Astrocyte (in vitro differentiated cells and primary cell): ENCODE measurements at regions not wholly inside any gene's neighbourhood (a gene's known extent, or its start where the extent isn't known, plus 50 kb on each side); places are given as distances from the start of the nearest gene placed in this dataset.
"Not testable (repeated sequence)": the region's sequence is repeated elsewhere in the genome, so short reads cannot be mapped to it uniquely, and the experiment has no call there.

Experiments used
- DNase-seq: peaks from one replicate; pipeline ENCODE4 v3.0.0-alpha.2; 2010; ENCODE audit warnings: low read depth
- FAIRE-seq: peaks from 2 replicates; lab custom pipeline; 2011; peaks lifted over from hg19 to GRCh38; lab: Jason Lieb, UNC
- H2AFZ ChIP-seq: 2 replicates; pipeline ENCODE4 v1.6.0; 2012; ENCODE audit warnings: low read depth, low read length, inconsistent platforms
- H3K27ac ChIP-seq: 2 replicates; pipeline ENCODE4 v1.5.1; 2011; ENCODE audit warnings: low read depth, low read length, inconsistent platforms
- H3K27me3 ChIP-seq: 2 replicates; pipeline ENCODE4 v1.6.0; 2011; ENCODE audit warnings: low read length, inconsistent platforms; ENCODE audit not compliant: insufficient read depth
- H3K36me3 ChIP-seq: 2 replicates; pipeline ENCODE4 v1.5.1; 2011; ENCODE audit warnings: low read length, inconsistent platforms; ENCODE audit not compliant: insufficient read depth
- H3K4me1 ChIP-seq: 2 replicates; pipeline ENCODE4 v1.5.1; 2011; ENCODE audit warnings: low read length, inconsistent platforms; ENCODE audit not compliant: insufficient read depth
- H3K4me2 ChIP-seq: 2 replicates; pipeline ENCODE4 v1.6.0; 2012; ENCODE audit warnings: low read length, inconsistent platforms
- H3K4me3 ChIP-seq: 2 replicates; pipeline ENCODE4 v1.5.1; 2011; ENCODE audit warnings: low read depth, mild to moderate bottlenecking, low read length, inconsistent platforms; ENCODE audit not compliant: insufficient read depth
- H3K79me2 ChIP-seq: 2 replicates; pipeline ENCODE4 v1.6.0; 2012; ENCODE audit warnings: mild to moderate bottlenecking, low read length, inconsistent platforms; ENCODE audit not compliant: insufficient read depth
- H3K9ac ChIP-seq: 2 replicates; pipeline ENCODE4 v1.6.0; 2012; ENCODE audit warnings: mild to moderate bottlenecking, low read length, inconsistent platforms
- H3K9me3 ChIP-seq: 2 replicates; pipeline ENCODE4 v1.5.1; 2012; ENCODE audit warnings: low read depth, mild to moderate bottlenecking, low read length, inconsistent platforms; ENCODE audit not compliant: insufficient read depth
- H4K20me1 ChIP-seq: 2 replicates; pipeline ENCODE4 v1.6.0; 2012; ENCODE audit warnings: low read length, inconsistent platforms; ENCODE audit not compliant: insufficient read depth
- H3K27ac Mint-ChIP-seq: one replicate; pipeline ENCODE4 v1.8.0; 2021; ENCODE audit warnings: mild to moderate bottlenecking, mixed read lengths; ENCODE audit not compliant: unreplicated experiment
- H3K27me3 Mint-ChIP-seq: one replicate; pipeline ENCODE4 v1.8.0; 2021; ENCODE audit warnings: low read depth, mixed read lengths; ENCODE audit not compliant: unreplicated experiment
- H3K36me3 Mint-ChIP-seq: one replicate; pipeline ENCODE4 v1.8.0; 2021; ENCODE audit warnings: low read depth, mixed read lengths; ENCODE audit not compliant: unreplicated experiment
- H3K4me1 Mint-ChIP-seq: one replicate; pipeline ENCODE4 v1.8.0; 2021; ENCODE audit warnings: low read depth, mixed read lengths; ENCODE audit not compliant: unreplicated experiment
- H3K4me3 Mint-ChIP-seq: one replicate; pipeline ENCODE4 v1.8.0; 2021; ENCODE audit warnings: mild to moderate bottlenecking, moderate library complexity, mixed read lengths; ENCODE audit not compliant: unreplicated experiment
- H3K9me3 Mint-ChIP-seq: one replicate; pipeline ENCODE4 v1.8.0; 2021; ENCODE audit warnings: mild to moderate bottlenecking, mixed read lengths; ENCODE audit not compliant: unreplicated experiment

DNA sequence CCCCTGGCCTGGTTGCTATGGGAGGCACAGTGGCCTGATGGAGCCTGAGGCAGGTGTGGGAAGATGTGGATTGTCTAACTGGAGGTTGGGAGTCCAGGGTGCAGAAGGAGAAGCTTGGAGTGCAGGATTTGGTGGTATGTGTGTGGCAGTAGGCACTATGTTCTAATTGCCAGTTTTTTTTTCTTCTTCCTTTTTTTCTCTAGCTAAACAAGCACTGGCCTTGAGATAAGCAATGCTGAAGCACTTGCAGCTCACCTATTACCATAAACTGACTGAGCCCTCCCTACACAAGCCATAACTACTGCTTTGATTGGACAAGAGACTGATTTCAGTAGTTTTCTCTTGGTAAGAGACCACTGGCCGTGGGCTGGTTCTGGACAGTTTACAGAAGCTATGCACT is 123.6 kb downstream of the PPIAL4A start:
- H3K9me3 Mint-ChIP-seq, H3K4me3 Mint-ChIP-seq, H3K36me3 Mint-ChIP-seq, H2AFZ ChIP-seq, H3K79me2 ChIP-seq, H3K9ac ChIP-seq, H3K9me3 ChIP-seq, H3K4me1 ChIP-seq, H4K20me1 ChIP-seq, H3K27me3 ChIP-seq, DNase-seq, H3K4me2 ChIP-seq, H3K4me3 ChIP-seq, H3K27ac Mint-ChIP-seq, H3K4me1 Mint-ChIP-seq, H3K27ac ChIP-seq, H3K36me3 ChIP-seq, FAIRE-seq: not testable (repeated sequence)
- H3K27me3 Mint-ChIP-seq: peaks cover 19% of the 10 kb centered on the region

DNA sequence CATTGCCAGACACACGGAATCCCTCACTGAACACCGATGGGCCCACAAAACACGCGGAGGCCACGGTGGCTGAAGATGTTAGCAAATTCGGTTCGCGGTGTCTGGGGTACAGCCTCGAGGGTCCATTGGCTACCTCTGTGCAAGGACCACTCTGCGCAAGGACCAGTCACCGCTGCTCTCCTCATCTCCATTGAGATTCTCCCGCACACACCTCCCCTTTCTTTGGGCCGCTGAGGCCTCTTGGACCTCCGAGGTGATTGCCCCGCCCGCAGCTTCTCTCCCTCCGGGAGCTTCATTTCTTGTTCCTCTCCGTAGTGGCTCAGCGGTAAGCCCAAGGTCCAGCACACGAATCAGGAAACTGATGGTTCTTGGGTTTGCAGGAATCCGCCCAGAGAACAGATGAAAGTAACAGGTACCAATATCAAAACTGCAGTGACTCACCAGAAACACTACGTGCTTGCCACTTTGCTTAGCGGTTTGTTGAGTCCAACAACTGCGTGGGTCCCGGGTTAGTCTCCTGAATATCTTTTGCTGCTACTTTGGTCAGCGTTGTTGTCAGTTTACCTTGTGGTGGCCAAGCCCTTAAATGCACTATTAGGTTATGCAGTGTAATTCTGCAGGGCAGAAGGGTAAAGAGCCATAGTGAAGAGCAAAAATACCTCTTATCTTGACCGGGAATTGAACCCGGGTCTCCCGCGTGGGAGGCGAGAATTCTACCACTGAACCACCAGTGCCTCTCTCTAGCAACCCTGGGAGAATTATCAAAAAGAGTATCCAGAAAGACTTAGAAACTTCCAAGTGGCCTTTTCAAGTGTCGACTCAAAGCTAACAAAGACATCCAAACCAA is 126.8 kb downstream of the PPIAL4A start:
- H3K27me3 Mint-ChIP-seq, H3K79me2 ChIP-seq, H3K4me3 ChIP-seq, H3K27me3 ChIP-seq, H3K9me3 Mint-ChIP-seq, H3K4me1 Mint-ChIP-seq, H3K4me3 Mint-ChIP-seq, H4K20me1 ChIP-seq, H3K36me3 Mint-ChIP-seq, H3K4me2 ChIP-seq, H3K36me3 ChIP-seq, H3K4me1 ChIP-seq, H3K9me3 ChIP-seq, H3K27ac ChIP-seq, H3K9ac ChIP-seq, H2AFZ ChIP-seq, FAIRE-seq: not testable (repeated sequence)
- peak; percentile 63 for DNase-seq
- peak overlapping the region; percentile 66 for H3K27ac Mint-ChIP-seq

DNA sequence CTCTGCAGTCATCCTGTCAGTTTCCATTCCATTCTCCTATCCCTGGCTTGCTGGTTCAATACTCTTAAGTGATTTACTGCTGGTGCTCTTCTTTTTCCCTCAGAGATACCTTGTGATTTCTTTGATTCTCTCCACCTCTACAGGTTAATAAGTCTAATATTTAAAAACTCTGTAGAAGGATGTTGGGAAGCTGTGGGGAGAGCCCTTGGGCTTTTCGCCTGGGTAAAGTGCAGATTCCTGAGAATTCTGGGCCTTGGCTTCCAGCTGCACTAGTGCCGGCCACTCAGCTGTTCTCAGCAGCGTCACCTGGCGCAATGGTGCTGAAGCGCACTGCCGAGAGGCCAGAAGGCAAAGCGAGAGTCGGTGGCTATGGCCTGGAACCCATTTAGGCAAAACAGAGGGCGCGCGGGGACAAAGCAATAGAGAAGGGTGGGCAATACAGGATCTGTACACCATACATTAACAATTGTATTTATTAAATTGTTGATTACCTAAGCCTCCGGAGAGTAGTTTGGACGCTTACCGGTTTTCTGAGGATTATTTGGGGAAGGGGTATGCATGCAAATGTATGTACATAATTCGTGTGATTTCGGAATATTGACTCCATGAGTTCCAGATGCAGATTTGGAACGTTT is 130.3 kb downstream of the PPIAL4A start:
- H3K4me1 Mint-ChIP-seq, H3K36me3 Mint-ChIP-seq, FAIRE-seq, H3K4me1 ChIP-seq, DNase-seq, H3K27ac Mint-ChIP-seq, H3K4me2 ChIP-seq, H3K9me3 Mint-ChIP-seq, H3K4me3 Mint-ChIP-seq, H3K27me3 Mint-ChIP-seq, H3K9ac ChIP-seq, H3K79me2 ChIP-seq, H4K20me1 ChIP-seq, H2AFZ ChIP-seq, H3K27me3 ChIP-seq, H3K36me3 ChIP-seq, H3K4me3 ChIP-seq, H3K9me3 ChIP-seq, H3K27ac ChIP-seq: not testable (repeated sequence)

DNA sequence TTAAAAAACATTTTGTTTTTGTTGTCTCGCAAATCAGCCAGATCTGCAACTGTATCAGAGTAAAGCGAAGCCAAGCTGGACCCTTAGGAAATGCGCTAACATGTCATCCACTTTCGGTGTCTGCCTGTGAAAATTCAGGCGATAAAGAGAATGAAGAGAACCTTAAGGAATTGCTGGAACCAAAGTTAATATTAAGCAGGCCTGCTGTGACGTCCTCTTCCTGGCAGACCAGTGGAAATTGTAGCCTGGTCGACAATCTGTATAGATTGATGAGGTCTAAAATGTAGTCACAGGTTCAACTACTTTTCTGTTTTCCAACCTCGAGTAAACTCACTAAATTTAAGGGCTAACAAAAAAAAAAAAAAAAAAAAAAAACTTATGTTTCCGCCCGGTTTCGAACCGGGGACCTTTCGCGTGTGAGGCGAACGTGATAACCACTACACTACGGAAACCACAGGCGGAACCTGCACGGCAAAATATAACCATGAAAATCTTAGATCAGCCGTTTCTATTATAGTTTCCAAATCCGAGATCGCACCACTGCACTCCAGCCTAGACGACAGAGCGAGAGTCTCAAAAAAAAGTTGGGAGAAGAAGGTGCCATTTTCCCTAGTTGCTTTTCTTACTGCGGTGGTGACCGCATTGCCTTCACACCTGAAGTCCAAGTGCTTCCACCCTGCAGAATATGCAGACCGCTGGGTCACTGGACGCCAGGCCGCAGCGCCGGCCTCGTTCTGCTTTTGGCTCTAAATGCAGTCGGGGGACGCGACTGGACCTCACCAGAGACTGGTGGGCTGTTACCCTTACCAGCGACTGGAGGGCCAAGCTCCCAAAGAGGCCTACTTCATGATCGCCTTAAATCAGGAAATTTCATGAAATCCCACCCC is 131.0 kb downstream of the PPIAL4A start:
- not testable (repeated sequence) for H3K9me3 Mint-ChIP-seq, H4K20me1 ChIP-seq, H3K27ac Mint-ChIP-seq, H3K4me1 ChIP-seq, H3K4me1 Mint-ChIP-seq, H3K9me3 ChIP-seq, H3K27me3 Mint-ChIP-seq, H3K79me2 ChIP-seq, H2AFZ ChIP-seq, H3K27me3 ChIP-seq, H3K36me3 Mint-ChIP-seq, H3K27ac ChIP-seq, FAIRE-seq, H3K36me3 ChIP-seq, H3K9ac ChIP-seq
- H3K4me3 ChIP-seq: peak overlapping the region; percentile 49
- peak overlapping the region; percentile 67 for H3K4me2 ChIP-seq
- DNase-seq: peak; percentile 7
- peak overlapping the region; percentile 74 for H3K4me3 Mint-ChIP-seq

DNA sequence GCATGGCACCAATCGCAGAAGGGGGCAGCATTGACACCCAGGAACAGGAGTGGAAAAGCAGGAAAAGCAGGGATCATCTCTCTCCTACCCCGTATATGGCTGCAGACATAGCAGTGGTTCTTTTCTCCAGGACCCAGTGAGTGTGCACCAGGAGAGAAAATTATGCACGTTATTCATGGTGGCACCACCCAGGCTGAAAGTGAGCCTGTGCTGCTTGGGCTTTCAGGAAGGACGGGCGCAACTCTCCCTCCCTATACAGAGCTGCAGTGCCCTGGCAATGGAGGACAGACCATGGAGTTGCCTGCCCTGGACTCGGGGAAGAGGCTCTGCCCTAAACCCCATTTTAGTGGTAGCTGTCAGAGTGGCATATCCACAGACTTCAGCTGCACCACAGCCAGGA is 132.1 kb downstream of the PPIAL4A start:
- H3K4me3 ChIP-seq, H4K20me1 ChIP-seq, H3K9ac ChIP-seq, DNase-seq, H3K36me3 ChIP-seq, H3K36me3 Mint-ChIP-seq, FAIRE-seq, H2AFZ ChIP-seq, H3K79me2 ChIP-seq, H3K27ac ChIP-seq, H3K27me3 Mint-ChIP-seq, H3K9me3 ChIP-seq, H3K4me2 ChIP-seq, H3K4me1 Mint-ChIP-seq, H3K4me3 Mint-ChIP-seq, H3K9me3 Mint-ChIP-seq, H3K4me1 ChIP-seq, H3K27me3 ChIP-seq, H3K27ac Mint-ChIP-seq: not testable (repeated sequence)
